Left renal cortex interstitium (tissue), 4 donors: ENCODE measurements at regions not wholly inside any gene's neighbourhood (a gene's known extent, or its start where the extent isn't known, plus 50 kb on each side); places are given as distances from the start of the nearest gene placed in this dataset.
"Not testable (repeated sequence)": the region's sequence is repeated elsewhere in the genome, so short reads cannot be mapped to it uniquely, and the experiment has no call there.

Experiments used
- DNase-seq, 4 donors: peaks; one replicate each; pipeline ENCODE4 v3.0.0-alpha.2; 2013; ENCODE audit warnings: low read depth in 4 of 4, low spot score in 2 of 4, missing footprints in 1 of 4

DNA sequence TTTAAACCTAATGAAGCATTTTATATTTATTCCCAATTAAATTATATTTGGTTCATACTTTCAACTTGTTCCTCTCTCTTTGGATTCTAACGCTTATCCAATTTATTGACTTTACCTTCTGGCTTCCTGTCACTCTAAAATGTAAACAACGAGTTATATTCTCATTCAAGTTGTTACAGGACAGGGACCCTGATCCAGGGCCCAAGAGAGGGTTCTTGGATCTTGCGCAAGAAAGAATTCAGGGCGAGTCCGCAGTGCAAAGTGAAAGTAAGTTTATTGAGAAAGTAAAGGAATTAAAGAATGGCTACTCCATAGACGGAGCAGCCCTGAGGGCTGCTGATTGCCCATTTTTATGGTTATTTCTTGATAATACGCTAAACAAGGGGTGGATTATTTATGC is 405.6 kb upstream of the API5 start:
- DNase-seq = no peak

DNA sequence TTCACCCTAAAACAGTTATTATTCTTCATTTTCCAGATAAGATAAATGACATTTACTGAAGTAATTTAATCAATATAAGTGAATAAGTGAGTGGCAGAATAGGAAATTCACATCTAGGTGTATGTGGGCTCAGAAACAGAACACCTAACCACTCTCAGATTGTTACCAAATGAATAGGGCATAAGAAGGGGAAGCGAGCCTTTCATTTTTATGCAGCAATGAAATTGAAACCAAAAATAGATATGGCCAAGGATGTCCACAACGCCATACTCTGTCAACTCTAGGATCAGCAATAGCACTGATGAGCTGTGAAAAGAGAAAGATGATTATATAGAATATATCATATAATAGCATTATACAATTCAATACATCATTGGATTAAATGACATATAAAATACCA is 398.1 kb upstream of the API5 start:
- no peak for DNase-seq

GRCh38 chr11:42923651-42924050 is 388.1 kb upstream of the API5 start:
- DNase-seq = no peak

GRCh38 chr11:42925916-42926315 is 385.9 kb upstream of the API5 start:
- no peak for DNase-seq

GRCh38 chr11:42947405-42947804 is 364.4 kb upstream of the API5 start:
- DNase-seq = no peak

GRCh38 chr11:42949738-42950376 is 361.9 kb upstream of the API5 start:
- DNase-seq = not testable (repeated sequence)

DNA sequence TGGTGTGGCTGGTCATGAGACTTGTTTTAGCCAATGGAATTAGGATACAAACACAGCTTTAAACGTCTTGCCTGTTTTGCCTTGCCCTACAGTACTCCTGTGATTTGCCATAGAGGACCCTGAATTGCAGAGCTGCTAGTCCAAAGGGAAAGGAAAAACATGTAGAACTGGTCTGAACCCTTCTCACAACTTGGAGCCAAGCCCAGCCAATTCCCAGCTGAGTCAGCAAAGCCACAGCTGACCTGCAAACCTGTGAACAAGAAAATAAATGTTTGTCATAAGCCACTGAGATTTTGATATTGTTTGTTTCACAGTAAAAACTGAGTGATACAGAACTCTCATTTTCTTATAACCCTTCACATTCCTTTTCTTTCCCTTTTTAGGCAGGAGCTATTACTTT is 360.5 kb upstream of the API5 start:
- no peak for DNase-seq

DNA sequence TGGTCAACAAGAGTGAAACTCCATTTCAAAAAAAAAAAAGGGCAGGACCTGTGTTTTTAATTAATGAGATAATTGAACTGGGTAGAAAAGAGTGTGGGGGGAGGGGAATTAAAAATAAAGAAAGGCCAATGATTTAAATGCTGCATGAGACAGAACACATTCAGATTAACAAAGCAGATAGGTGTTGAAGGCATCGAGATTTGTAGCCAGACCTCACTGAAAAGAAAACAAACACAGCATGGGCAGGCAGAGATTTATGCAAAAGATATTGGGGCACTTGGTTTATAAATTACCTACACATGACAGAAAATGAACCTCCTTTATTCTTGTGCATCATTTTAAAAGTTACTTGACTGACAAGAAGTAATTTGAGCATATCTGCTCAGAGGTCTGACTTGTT is 354.0 kb upstream of the API5 start:
- DNase-seq = no peak

DNA sequence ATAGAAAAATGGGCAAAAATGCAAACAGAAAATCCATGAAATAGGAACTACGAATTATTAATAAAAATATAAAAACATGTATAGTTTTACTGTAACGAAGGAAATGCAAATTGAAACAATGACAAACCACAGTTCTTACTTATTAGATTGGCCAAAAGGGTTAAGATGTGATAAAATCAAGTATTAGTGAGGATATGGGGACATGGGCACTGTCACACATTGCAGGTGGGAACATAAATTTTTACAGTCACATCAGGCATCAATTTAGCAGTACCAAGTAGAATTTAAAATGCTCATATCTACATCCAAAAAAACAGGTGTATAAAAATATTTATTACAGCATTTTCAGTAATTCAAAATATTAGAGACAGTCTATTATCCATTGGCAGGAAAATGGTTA is 353.2 kb upstream of the API5 start:
- no peak for DNase-seq

- DNase-seq = no peak
Measured at GRCh38 chr11:42960521-42961088, 351.2 kb upstream of the API5 start.

GRCh38 chr11:42967653-42968052 is 344.1 kb upstream of the API5 start:
- DNase-seq = no peak

DNA sequence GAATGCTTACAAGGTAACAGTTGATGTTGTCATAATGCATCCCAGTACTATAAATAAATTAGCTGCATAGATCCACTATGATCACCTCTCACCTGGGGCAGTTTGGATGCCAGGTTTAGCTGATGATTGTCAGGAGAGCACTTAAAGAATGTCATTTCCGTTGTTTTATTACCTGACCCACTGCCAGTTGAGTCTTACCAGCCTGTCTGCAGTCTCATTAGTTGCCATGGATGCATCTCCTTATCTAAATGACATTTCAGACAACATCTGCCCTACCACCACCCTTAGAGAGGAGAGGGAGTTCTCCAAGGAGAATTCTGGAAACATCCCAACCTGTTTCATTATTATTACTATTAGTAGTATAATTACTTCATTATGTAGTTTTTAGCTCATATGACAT is 339.1 kb upstream of the API5 start:
- DNase-seq = no peak

GRCh38 chr11:42974510-42975179 is 337.2 kb upstream of the API5 start:
- no peak for DNase-seq

GRCh38 chr11:42975180-42975529 is 336.6 kb upstream of the API5 start:
- no peak for DNase-seq

DNA sequence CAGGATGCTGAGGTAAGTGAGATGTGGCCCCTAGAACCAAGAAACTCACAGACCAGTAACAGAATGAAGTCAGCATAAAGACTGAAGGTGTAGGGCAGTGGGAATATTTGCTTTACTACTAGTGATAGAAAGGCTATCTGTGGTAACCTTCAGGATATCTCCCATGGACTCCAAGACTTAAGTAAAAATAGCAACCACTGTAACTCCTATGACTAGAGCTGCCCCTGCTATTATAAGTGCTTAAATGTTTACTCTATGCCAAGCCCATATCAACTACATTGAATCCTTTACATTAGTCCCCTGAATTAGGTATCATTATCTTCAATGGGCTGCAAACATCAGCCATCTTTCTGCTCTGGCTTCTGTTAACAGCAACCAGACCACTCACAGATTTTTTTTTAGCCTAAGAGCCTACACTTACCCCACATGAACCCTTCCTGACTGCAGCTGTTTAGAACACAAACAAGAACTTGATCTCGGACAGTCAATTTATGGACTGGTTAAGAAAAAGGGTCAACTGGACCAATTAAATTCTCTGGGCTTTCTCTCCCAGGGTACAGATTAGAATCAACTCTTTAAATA is 335.1 kb upstream of the API5 start:
- no peak for DNase-seq

DNA sequence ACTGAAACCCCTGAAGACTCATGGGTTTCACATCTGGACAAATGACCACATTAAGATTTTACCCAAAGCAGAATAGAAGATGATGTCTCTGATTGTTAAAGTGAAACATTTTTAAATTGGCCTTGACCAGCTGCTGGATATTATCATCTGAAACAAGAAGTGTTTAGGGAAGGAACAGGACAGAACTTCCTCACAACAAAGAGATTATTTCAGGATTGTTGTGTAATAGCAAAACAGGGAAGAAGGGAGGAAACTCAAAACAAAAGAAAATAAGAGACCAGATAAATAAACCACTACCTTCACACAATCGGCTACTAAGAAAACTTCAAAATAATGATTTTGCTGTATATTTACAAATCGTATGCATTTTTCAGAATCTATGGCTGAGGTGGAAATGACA is 319.2 kb upstream of the API5 start:
- DNase-seq = no peak

GRCh38 chr11:42996421-42997307 is 315.1 kb upstream of the API5 start:
- DNase-seq = no peak

DNA sequence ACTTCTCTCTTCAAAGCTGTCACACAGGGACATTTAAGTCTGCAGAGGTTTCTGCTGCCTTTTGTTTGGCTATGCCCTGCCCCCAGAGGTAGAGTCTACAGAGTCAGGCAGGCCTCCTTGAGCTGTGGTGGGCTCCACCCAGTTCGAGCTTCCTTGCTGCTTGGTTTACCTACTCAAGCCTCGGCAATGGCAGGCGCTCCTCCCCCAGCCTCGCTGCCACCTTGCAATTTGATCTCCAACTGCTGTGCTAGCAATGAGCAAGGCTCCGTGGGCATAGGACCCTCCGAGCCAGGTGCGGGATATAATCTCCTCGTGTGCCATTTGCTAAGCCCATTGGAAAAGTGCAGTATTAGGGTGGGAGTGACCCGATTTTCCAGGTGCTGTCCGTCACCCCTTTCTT is 306.9 kb upstream of the API5 start:
- not testable (repeated sequence) for DNase-seq

GRCh38 chr11:43010042-43010441 is 301.8 kb upstream of the API5 start:
- DNase-seq = no peak

GRCh38 chr11:43012606-43013005 is 299.2 kb upstream of the API5 start:
- DNase-seq = no peak

- no peak for DNase-seq
Measured at GRCh38 chr11:43021466-43021865, 290.3 kb upstream of the API5 start.
